ENCODE measurements at regions not wholly inside any gene's neighbourhood (a gene's known extent, or its start where the extent isn't known, plus 50 kb on each side); places are given as distances from the start of the nearest gene placed in this dataset.

- DNase-seq, result peak; percentile 56
- Histone ChIP-seq H3K4ac (ENCODE audit: low read depth, low read length) (no peak overlapping the region), H2BK20ac (ENCODE audit: low read depth, low read length, poor library complexity, severe bottlenecking) (no peak overlapping the region), H3K27ac (ENCODE audit: insufficient read length, low read depth, low read length) (no peak overlapping the region), H3K79me1 (ENCODE audit: insufficient read depth, low read depth, low read length, poor library complexity, severe bottlenecking) (no peaks in the 10 kb centered on the region), H3K9me3 (ENCODE audit: control insufficient read depth, low read depth, low read length) (no peaks in the 10 kb centered on the region), H2AK5ac (ENCODE audit: insufficient read length, low read length) (no peak overlapping the region), H2AFZ (ENCODE audit: low read length) (no peak overlapping the region), H3K56ac (ENCODE audit: insufficient read length, low read depth, low read length) (no peak overlapping the region), H3K23ac (ENCODE audit: insufficient read length, low read depth, low read length) (no peak overlapping the region), H4K8ac (replicated peaks; ENCODE audit: insufficient read length, low read depth, low read length) (no peak overlapping the region), H4K20me1 (ENCODE audit: control insufficient read depth, insufficient read depth, insufficient read length) (no peaks in the 10 kb centered on the region), H4K5ac (ENCODE audit: insufficient read length, low read depth, low read length) (no peak overlapping the region), H3T11ph (ENCODE audit: low read length) (no peak overlapping the region), H4K91ac (ENCODE audit: insufficient read length, low read depth, low read length) (no peak overlapping the region), H3K18ac (ENCODE audit: insufficient read length, low read depth, low read length) (no peak overlapping the region), H3K27me3 (ENCODE audit: insufficient read depth, low read length) (no peaks in the 10 kb centered on the region), H2BK15ac (ENCODE audit: low read depth, low read length) (no peak overlapping the region), H3K9ac (ENCODE audit: extremely low read depth, insufficient read length, low read length) (no peak overlapping the region), H2BK5ac (ENCODE audit: insufficient read length, low read length) (no peak overlapping the region), H2BK120ac (ENCODE audit: low read depth, low read length, poor library complexity, severe bottlenecking) (no peak overlapping the region), H3K4me2 (ENCODE audit: insufficient read depth, insufficient read length, low read length) (no peak overlapping the region), H3K23me2 (ENCODE audit: insufficient read length, low read depth, low read length, poor library complexity, severe bottlenecking) (no peaks in the 10 kb centered on the region), H3K79me2 (ENCODE audit: insufficient read depth, low read length) (no peaks in the 10 kb centered on the region), H3K14ac (ENCODE audit: insufficient read depth, low read length) (no peak overlapping the region), H3K4me1 (ENCODE audit: insufficient read depth, low read length) (peaks cover 14% of the 10 kb centered on the region), H2BK12ac (ENCODE audit: insufficient read length, low read depth, low read length) (no peak overlapping the region)
- H3K27ac Mint-ChIP-seq, result peak overlapping the region in 1 of 3 experiments; percentile 94; a peak in 2 of 7 replicates
- H3K4me1 Mint-ChIP-seq, result peaks cover 67 to 71% of the 10 kb centered on the region in 2 experiments
- H3K9me3 Mint-ChIP-seq, result no peaks in the 10 kb centered on the region
- H3K36me3 Mint-ChIP-seq (ENCODE audit: insufficient read depth in 1 of 3, low read depth in 3 of 3), result no peaks in the 10 kb centered on the region
- no CpG with 5 or more reads among the region's 8 CpGs for WGBS (ENCODE audit: extremely low coverage, insufficient read length, low lambda C conversion rate)
- H3K4me3 Mint-ChIP-seq, result no peak overlapping the region; a peak in 1 of 5 replicates
- H3K27me3 Mint-ChIP-seq (ENCODE audit: low read depth), result no peaks in the 10 kb centered on the region
- peak; percentile 56 for TF ChIP-seq CTCF (conservative IDR thresholded peaks at IDR 0.05)
These were observed 459.2 kb upstream of the RUNX1 start for GRCh38 chr21:35508139-35508888.

Measured in H9 (cell line).